GM19324 (cell line): ENCODE measurements at regions not wholly inside any gene's neighbourhood (a gene's known extent, or its start where the extent isn't known, plus 50 kb on each side); places are given as distances from the start of the nearest gene placed in this dataset.
"Not testable (repeated sequence)": the region's sequence is repeated elsewhere in the genome, so short reads cannot be mapped to it uniquely, and the experiment has no call there.

ENCODE experiments used
- ATAC-seq: cut with Tn5 transposase; IDR thresholded peaks from one replicate; pipeline ENCODE4 v1.9.1; 2021; ENCODE audit warnings: mild to moderate bottlenecking, moderate library complexity; ENCODE audit not compliant: unreplicated experiment, low FRiP score

DNA sequence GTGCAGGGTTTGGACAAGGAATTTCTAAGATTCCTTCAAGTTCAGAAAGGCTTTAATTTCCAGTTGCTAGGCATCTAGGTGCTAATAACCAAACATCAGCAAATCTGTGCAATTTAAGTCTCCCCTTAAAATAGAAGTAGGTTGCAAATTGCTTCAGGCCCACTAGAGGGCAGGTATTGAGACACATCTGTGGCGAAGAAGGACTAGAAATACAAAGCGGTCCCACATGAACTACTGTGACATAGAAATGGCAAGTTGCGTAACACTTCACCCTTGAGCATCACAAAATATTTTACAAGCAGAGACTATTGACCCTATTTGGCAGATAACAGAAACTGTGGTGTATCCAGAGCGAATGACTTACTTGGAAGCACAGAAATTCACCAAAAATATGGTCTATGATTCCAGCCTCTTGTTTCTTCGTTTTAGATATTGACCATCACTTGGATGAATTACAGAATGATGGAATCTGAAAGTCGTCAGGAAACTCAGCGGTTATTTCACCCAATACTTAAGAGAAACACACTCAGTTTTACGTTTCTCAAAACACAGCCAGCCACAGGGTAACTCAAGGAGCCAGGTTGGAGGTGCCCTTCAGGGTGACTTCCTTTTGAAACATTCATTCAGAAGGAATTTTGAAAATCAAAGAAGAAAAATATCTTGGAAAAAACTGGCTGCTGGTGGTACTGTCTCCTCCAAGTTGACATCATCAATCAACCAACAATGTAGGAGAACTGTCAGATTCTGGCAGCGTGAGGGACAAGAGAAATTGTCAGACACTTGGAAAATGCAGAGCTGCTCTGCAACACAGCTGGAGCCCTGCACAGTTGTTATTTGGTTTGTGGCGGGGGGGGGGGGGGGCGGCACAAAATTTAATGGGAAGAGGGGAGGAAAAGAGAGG, 256.3 kb upstream of the MINDY3 start:
- ATAC-seq, result no peak

DNA sequence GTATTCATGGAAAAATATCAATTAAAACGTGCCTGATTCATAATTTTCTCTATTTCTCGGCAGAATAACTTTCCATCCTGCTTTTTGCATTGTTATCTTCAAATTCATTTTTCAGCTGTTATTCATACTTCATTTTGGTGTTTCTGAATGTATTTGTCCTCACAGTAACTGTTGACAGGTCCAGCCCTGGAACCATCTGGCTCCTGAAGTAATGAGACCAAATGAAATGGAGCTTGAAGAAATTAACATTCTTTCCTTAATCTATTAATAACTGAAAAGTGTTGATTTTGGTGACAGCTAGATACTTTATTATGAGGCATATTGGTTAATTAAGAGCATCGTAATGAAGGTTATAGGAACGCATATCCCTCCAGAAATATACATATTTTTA, 257.0 kb upstream of the MINDY3 start:
- ATAC-seq, result no peak

DNA sequence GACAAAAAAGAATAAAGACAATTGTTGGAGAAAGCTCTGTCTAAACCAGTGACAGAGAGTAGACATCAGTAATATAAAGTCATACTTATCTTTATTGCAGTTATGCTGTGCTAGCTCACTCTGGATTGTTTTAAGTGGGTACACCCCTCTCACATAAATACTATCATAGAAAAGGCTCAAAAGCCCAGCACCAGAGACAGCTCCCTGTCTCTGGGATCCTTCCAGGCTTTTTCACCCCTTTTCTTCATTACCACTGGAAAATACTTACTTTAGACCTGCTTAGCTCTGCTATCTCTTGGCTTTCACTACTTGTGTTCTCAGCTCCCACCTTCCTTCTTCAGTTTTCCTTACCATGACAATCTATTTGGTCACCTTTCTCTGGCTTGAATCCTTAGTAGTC, 259.1 kb upstream of the MINDY3 start:
- no peak for ATAC-seq

DNA sequence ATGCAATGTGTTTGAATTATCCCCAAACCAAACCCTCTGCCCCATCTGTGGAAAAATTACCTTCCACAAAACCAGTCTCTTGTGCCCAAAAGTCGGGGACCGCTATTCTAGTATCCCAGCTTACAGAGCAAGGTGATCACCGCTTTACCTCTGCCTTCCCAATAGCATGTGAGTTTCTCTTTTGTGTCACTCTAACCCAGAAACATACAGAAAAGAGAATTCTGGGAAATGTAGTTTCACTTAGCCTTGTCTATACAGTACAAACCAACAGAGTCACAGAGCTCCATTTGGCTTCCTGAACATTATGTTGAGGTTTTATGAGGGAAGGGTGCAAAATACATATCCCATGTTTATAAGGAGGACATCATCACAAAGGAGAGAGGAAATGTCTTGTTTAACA, 260.3 kb upstream of the MINDY3 start:
- no peak for ATAC-seq

DNA sequence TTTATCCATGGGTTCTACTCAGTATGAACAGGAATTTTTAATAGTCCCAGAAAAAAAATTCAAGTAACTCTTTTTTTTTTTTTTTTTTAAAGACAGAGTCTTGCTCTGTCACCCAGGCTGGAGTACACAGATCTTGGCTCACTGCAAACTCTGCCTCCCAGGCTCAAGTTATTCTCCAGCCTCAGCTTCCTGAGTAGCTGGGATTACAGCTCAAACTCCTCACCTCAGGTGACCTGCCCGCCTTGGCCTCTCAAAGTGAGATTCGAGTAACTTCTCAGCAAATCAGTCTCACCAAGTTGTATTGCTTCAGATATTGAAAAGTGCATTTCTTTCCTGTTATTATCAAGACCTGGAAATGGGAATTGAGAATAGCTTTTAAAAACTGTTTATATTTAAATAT, 281.2 kb upstream of the MINDY3 start:
- no peak for ATAC-seq

DNA sequence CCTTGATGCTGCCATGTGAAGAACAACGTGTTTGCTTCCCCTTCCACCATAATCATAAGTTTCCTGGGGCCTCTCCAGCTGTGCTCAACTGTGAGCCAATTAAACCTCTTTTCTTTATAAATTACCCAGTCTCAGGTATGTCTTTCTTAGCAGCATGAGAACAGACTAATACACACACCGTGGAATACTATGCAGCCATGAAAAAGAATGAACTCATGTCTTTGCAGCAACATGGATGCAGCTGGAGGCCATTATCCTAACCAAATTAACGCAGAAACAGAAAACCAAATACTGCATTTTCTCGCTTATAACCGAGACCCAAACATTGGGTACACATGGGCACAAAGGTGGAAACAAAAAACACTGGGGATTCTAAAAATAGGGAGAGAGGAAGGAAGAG, 286.7 kb upstream of the MINDY3 start:
- no peak for ATAC-seq

DNA sequence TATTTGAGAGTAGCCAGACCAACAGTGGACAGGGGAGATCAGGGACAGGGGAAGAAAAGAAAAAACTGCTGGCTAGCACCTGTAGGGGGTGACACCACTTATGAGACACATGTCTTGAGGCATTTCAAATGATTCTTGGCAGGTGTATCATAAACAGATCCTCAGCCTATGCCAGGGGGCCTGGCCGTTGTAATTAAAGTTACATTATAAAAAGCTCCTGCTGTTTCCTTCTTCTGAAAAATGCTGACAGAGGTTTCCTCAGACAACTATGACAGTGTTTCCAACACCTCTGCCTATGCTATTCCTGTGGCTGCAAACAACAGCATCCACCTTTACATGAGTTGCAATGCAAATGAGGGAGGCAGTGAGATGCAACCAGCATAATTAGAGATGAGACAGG, 281.0 kb upstream of the PTER start:
- ATAC-seq, result no peak

DNA sequence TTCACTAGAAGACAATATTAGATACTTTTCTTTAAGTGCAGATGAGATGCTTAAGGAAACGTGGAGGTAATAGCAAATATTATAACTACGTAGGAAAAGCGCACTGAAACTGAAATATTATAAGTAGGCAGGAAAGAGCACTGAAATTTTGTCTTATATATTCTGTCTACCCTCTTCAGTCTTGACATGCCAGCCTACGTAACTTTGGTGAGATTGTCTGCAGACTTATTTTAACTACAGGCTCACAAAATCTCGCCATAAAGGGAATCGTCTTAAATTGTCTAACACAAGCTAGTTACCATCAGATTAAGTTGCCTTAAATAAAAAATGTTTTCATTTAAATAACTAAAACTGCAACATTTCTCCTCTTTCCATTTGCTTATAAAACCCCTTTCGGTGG, 280.1 kb upstream of the PTER start:
- no peak for ATAC-seq

DNA sequence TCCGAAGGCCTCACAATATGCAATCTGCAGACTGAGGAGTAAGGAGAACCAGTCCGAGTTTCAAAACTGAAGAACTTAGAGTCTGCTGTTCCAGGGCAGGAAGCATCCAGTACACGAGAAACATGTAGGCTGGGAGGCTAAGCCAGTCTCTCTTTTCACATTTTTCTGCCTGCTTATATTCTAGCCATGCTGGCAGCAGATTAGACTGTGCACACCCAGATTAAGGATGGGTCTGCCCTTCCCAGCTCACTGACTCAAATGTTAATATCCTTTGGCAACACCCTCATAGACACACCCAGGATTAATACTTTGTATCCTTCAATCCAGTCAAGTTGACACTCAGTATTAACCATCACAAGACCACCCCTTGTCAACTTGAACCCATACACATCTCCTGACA, 271.7 kb upstream of the PTER start:
- ATAC-seq, result not testable (repeated sequence)

DNA sequence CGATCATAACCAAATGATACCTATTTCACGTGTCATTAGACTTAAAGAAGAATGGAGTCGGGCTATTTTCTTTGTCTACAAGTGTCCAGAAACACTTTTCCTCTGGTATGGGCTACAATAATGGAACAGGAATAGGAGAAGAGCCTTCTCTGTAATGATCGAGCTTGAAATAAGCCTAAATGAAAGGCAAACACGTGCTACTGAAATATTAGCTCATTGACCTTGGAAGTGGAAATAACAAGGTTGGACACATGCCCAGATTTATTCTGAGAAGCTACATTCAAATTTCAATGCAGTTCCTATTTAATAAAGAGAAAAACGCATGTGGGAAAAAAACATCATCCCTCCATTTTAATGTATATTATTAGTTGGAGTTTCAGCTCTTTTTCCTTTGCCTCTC, 254.7 kb upstream of the PTER start:
- ATAC-seq, result no peak

DNA sequence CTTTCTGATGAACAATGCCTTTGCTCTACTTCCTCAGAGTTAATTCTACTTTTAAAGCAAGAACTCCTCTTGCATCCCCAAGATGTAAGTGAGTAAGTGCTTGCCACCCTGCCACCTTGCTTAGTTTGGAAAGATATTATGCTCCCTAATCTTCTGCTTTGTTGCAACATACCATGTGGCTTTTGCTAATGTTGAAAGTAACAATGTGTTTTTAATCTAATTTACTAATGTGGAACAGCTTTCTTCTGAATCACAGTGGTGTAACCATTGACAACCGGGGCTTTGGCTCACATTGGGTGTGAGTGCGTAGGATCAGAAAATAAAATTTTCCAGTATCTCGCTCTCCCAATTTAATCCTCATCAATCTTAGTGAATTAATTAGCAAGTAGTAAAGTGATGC, 254.1 kb upstream of the PTER start:
- ATAC-seq, result no peak

DNA sequence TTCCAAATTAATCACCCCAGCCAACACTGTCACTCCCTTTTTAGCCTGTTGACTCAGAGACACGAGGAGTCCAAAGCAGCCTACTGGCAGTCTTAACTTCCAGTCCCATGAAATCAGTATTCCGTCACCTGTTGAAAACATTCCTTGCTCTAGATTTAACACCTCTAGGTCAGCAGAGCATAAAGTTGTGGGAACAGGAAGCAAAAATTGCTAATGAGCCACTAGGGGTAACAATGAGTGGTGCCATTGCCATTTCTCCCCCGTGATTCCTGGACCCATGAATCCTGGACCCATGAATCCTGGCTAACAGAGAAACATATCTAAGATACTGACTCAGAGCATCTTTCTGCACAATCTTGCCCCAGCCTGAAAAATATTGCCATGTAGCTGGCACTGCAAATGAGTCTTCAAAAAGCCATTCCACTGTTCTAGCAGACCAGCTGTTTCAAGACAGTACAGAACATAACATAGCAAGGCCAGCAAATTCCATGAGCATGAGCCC, 252.7 kb upstream of the PTER start:
- ATAC-seq, result no peak

DNA sequence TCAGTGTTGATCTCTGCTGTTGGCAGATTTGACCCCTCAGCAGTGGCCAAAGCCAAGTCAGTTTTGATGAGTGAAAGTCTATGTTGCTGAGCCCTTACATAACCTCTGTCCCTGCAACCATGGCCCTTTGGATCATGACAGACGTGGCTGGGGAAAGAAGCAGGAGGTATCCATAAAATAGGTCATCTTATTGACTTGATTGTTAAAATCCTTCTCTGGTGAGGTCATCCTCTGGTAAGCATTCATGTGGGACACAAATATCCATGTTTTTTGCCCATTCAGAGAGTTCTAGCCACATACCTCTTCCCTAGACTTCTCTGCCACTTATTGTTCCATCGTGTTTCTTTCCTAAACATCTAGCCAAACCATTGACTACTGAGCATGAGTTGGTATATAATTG, 251.9 kb upstream of the PTER start:
- ATAC-seq, result no peak

DNA sequence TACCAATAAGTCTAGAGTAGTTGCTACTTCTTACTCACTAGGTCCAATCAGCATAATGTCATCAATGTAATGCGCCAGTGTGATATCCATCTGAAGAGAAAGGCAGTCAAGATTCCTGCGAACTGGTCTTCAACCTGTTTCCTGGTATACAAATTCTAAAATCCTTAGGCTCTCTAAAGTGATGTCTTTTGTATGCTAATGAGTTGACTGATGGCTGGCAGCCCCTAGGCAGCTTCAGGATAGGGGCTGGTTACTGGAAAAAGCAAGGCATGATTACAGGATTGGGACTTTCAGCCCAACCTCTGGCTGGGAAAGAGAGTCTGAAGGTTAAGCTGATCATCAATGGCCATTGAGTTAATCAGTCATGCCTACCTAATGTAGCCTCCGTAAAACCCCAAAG, 250.2 kb upstream of the PTER start:
- ATAC-seq, result no peak

DNA sequence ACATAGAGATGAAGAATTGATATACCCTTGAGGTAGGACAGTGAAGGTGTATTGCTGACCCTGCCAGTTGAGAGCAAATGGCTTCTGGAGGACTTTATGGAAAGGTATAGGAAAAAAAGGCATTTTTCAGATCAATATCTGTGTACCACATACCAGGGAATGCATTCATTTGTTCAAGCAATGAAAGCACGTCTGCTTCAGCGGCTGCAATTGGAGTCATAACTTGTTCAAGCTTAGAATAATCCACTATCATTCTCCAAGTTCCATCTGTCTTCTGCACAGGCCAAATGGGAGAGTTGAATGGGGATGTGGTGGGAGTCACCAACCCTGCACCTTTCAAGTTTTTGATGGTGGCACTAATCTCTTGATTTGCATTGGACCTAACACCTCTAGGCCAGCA, 249.6 kb upstream of the PTER start:
- no peak for ATAC-seq

DNA sequence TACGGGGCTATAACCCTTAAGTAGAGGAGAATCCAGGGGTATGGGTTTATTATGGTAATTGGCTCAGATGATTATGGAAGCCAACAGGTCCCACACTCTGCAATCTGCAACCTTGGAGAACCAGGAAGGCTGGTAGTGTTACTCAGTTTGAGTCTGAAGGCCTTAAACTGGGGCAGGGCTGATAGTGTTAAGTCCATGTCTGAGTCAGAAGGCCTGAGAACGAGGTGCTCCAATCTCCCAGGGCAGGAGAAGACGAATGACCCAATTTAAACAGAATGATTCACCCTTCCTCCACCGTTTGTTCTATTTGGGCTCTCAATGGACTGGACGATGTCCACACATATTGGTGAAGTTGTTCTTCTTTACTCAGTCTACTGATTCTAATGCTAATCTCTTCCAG, 244.5 kb upstream of the PTER start:
- no peak for ATAC-seq

DNA sequence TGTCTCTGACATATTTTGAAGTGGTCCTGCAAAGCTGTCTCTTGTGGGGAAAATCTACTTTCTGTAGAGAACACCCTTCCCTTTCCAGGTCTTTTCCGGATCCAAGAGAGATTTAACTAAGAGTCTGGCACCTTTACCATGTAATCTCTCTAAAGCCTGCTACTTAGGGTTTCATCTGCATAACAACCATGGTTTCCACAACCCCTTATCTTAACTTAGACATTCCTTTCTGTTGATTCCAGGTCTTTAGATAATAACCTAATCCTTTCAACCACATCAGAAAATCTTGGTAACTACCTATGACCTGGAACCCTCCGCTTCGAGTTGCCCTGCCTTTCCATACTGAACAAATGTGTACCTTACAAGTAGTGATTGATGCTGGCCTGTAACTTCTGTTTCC, 243.6 kb upstream of the PTER start:
- no peak for ATAC-seq

DNA sequence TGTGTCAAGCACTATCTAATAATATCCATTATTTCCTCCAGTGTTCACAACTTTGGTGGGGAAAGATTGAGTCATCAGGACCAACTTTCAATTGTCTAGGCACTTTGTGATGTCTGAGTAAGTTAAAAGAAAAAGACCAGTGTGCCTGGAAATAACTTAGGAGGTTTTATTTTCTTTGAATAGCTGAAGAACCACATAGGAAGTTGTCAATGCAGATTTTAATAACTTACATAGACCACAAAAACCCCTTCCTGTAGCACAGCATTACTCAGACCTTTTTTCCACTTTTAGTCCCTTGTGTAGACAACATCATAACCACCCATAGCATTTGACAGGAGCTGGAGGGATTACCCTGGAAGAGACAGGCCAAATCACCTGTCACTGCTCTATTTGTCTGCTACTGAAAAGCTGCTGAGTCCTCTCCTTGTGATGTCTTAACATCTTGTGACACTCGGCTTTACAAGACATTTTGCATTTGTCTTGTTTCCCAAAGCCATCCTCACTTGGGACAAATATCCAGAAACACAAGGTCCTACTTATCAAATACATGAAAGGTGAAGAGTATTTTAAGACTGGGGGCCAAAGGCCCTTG, 241.5 kb upstream of the PTER start:
- peak; percentile 54 for ATAC-seq

DNA sequence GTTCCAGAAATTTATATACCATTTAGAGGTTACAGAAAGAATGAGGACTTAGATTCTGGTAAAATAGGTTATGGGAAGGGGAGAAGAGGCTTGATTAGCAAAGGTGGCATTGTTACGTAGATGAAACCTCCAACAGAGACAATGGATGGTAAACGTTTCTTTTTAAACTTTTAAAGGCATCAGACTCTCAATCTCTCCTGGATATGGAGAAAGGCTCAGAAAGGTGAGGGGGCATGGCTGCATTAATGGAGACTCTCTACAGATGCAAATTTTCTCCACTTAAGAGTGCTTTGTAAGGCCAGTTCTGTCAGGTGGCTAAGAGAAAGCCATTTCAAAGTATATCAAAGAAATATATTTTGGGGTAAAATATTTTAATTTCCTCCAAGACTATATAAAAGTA, 240.9 kb upstream of the PTER start:
- no peak for ATAC-seq

DNA sequence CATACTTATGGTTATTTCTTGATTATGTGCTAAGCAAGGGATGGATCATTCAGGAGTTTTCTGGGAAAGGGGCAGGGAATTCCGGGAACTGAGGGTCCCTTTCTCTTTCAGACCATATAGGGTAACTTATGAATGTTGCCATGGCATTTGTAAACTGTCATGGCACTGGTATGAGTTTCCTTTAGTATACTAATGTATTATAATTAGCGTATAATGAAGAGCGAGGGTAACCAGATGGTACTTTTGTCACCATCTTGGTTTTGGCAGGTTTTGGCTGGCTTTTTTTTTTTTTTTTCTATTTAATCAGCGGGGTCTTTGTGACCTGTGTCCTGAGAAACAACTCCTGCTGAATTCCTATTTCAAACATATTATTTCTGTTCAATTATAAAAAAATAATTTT, 237.6 kb upstream of the PTER start:
- no peak for ATAC-seq

DNA sequence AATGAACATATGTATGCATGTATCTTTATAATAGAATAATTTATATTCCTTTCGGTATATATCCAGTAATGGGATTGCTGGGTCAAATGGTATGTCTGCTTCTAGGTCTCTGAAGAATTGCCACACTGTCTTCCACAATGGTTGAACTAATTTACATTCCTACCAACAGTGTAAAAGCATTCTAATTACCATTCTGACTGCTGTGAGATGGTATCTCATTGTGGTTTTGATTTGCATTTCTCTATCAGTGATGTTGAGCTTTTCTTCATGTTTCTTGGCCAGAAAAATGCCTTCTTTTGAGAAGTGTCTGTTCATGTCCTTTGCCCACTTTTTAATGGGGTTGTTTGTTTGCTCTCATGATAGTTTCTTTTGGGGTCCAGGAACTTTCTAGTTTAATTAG, 213.2 kb upstream of the PTER start:
- ATAC-seq, result not testable (repeated sequence)

DNA sequence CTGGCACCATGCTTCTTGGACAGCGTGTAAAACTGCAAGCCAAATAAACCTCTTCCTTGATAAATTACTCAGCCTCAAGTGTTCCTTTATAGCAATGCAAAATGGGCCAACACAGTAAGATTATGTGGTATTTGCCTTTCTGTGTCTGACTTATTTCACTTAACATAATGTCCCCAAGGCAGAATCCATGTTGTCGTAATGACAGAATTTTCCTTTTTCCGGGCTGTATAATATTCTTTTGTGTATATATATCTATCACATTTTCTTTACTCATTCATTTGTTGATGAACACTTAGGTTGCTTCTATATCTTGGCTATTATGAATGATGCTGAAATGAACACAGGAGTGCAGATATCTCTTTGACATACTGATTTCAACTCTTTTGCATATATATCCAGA, 209.1 kb upstream of the PTER start:
- no peak for ATAC-seq
